ENCODE measurements at regions not wholly inside any gene's neighbourhood (a gene's known extent, or its start where the extent isn't known, plus 50 kb on each side); places are given as distances from the start of the nearest gene placed in this dataset.

DNA sequence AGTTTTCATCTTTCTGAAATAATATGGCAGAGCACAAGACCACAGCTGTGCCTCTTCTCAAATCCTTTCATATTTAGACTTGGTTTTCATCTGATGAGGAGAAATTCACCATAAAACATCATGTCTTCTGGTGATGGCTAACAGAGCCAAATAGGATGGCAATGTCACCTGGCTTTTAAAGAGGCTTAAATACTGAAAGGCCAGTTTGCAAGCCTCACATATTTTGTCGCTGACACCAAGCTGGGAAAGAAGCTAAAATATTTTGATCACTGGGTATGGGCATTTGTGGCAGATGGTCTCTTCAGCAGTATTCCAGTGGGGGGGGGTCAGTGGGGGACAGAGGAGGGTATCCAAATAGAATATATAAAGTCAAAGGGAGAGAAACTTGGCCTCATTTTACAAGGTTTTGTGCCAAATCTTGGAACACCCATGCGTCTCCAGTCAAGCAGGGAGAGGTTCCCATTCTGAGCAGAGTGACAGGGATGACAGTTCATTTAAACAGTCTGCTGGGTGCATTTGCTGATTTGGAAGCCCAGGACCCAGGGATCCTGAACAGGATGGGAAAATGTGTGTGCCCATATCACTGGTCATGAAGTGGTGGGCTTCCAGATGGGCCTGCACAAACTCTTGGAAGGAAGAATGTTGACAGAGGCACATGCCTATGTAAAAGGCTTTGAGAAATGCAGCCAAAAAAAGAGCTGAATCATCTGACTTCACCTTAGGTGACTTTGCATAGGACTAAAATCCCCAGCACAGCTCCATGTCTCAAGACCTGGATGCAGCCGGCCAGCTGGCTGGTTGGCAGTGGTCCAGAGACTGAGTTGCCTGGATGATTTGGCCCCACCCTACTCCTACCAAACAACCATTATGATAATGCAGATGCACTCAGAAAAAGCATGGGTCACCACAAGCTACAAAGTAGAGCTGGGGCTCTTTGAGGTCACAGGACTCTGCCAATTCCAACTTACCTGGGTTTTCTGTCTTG is 484.4 kb upstream of the NR3C2 start:
- ChIA-PET POLR2A (no interaction called here), CTCF (no interaction called here)
- Histone ChIP-seq H3K27me3 (replicated peaks; ENCODE audit: control insufficient read depth, insufficient read depth, low read length) (no peaks in the 10 kb centered on the region), H3K9me3 (no peaks in the 10 kb centered on the region), H3K4me1 (no peaks in the 10 kb centered on the region), H3K36me3 (ENCODE audit: control insufficient read depth, insufficient read depth, low read length) (no peaks in the 10 kb centered on the region), H3K4me3 (ENCODE audit: low read depth, low read length) (no peak overlapping the region)
- intact Hi-C loops (cut with micrococcal nuclease; ENCODE audit: unreplicated experiment) = no loop called here
- no peaks in the 10 kb centered on the region for H3K4me1 Mint-ChIP-seq (ENCODE audit: low read depth, unreplicated experiment)
- no peak overlapping the region for H3K27ac Mint-ChIP-seq (ENCODE audit: unreplicated experiment)
- H3K36me3 Mint-ChIP-seq (ENCODE audit: insufficient read depth, unreplicated experiment) = no peaks in the 10 kb centered on the region
- H3K27me3 Mint-ChIP-seq (ENCODE audit: insufficient read depth, unreplicated experiment) = peaks cover 7% of the 10 kb centered on the region
- no peak for DNase-seq
- TF ChIP-seq, protein P1, sequence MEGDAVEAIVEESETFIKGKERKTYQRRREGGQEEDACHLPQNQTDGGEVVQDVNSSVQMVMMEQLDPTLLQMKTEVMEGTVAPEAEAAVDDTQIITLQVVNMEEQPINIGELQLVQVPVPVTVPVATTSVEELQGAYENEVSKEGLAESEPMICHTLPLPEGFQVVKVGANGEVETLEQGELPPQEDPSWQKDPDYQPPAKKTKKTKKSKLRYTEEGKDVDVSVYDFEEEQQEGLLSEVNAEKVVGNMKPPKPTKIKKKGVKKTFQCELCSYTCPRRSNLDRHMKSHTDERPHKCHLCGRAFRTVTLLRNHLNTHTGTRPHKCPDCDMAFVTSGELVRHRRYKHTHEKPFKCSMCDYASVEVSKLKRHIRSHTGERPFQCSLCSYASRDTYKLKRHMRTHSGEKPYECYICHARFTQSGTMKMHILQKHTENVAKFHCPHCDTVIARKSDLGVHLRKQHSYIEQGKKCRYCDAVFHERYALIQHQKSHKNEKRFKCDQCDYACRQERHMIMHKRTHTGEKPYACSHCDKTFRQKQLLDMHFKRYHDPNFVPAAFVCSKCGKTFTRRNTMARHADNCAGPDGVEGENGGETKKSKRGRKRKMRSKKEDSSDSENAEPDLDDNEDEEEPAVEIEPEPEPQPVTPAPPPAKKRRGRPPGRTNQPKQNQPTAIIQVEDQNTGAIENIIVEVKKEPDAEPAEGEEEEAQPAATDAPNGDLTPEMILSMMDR (IDR thresholded peaks at IDR 0.05; ENCODE audit: insufficient read depth in 1 of 2, low read depth in 1 of 2, low read length in 1 of 2, severe bottlenecking in 1 of 2, unreplicated experiment in 1 of 2) = no peak
- no TSS peak for BruUV-seq (replicated peaks)
- H3K4me3 Mint-ChIP-seq (ENCODE audit: unreplicated experiment) = no peak overlapping the region
- peaks cover 22% of the 10 kb centered on the region for H3K9me3 Mint-ChIP-seq (ENCODE audit: unreplicated experiment)

DNA sequence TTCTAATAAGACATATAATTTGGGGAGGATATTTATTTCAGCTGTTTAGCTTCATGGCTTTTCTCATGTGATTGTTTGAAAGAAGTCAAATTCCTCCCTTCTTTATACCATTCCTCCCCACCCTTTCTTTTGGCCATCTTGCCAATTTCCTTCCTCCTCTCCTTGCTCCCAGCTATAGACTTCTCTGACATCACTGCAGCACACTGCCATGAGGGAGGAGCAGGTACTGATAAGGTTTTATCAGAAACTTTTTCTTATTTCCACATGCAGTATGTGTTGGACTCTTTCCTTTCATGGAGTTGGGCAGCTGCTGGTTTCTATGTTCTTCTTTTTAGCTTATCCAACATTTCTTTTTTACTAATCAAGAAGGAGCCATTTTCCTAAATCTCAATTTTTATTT is 481.7 kb upstream of the NR3C2 start:
- Mint-ChIP-seq H3K36me3 (ENCODE audit: insufficient read depth, unreplicated experiment) (no peaks in the 10 kb centered on the region), H3K4me1 (ENCODE audit: low read depth, unreplicated experiment) (no peaks in the 10 kb centered on the region), H3K4me3 (ENCODE audit: unreplicated experiment) (no peak overlapping the region), H3K27me3 (ENCODE audit: insufficient read depth, unreplicated experiment) (peaks cover 3% of the 10 kb centered on the region), H3K27ac (ENCODE audit: unreplicated experiment) (no peak overlapping the region), H3K9me3 (ENCODE audit: unreplicated experiment) (no peaks in the 10 kb centered on the region)
- BruUV-seq (replicated peaks) = no TSS peak
- no peak overlapping the region for H3K4me3 ChIP-seq (ENCODE audit: low read depth, low read length)
- DNase-seq = no peak
- H3K4me1 ChIP-seq = no peaks in the 10 kb centered on the region
- H3K27me3 ChIP-seq (replicated peaks; ENCODE audit: control insufficient read depth, insufficient read depth, low read length) = no peaks in the 10 kb centered on the region
- TF ChIP-seq, protein P1 (IDR thresholded peaks at IDR 0.05; ENCODE audit: insufficient read depth in 1 of 2, low read depth in 1 of 2, low read length in 1 of 2, severe bottlenecking in 1 of 2, unreplicated experiment in 1 of 2) = no peak
- H3K9me3 ChIP-seq = no peaks in the 10 kb centered on the region
- no peaks in the 10 kb centered on the region for H3K36me3 ChIP-seq (ENCODE audit: control insufficient read depth, insufficient read depth, low read length)
- intact Hi-C loops (cut with micrococcal nuclease; ENCODE audit: unreplicated experiment) = no loop called here
- CTCF ChIA-PET = no interaction called here
- POLR2A ChIA-PET = no interaction called here

DNA sequence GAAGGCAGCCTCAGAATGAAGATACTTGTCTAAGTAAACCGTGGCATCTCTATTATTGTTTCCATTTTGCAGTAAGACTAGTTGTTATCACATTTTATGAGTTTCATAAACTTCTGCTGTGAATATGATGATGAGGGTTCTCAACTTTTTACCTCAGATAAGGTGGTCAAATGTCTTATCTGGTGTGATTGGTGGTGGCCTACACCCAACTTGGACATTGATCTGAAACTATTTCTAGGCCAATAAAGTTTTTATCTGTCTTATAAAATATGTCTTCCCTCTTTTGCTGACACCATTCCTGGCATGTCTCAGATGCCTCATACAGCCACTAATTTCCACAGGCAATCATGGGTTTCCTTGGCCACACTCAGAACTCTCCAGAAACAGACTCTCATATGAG is 480.3 kb upstream of the NR3C2 start:
- intact Hi-C loops (cut with micrococcal nuclease; ENCODE audit: unreplicated experiment) = no loop called here
- H3K4me1 Mint-ChIP-seq (ENCODE audit: low read depth, unreplicated experiment) = no peaks in the 10 kb centered on the region
- no peaks in the 10 kb centered on the region for H3K36me3 ChIP-seq (ENCODE audit: control insufficient read depth, insufficient read depth, low read length)
- no TSS peak for BruUV-seq (replicated peaks)
- peaks cover 3% of the 10 kb centered on the region for H3K27me3 Mint-ChIP-seq (ENCODE audit: insufficient read depth, unreplicated experiment)
- H3K27ac Mint-ChIP-seq (ENCODE audit: unreplicated experiment) = no peak overlapping the region
- H3K9me3 ChIP-seq = no peaks in the 10 kb centered on the region
- H3K4me3 Mint-ChIP-seq (ENCODE audit: unreplicated experiment) = no peak overlapping the region
- no peaks in the 10 kb centered on the region for H3K36me3 Mint-ChIP-seq (ENCODE audit: insufficient read depth, unreplicated experiment)
- CTCF ChIA-PET = no interaction called here
- no peaks in the 10 kb centered on the region for H3K9me3 Mint-ChIP-seq (ENCODE audit: unreplicated experiment)
- no peaks in the 10 kb centered on the region for H3K27me3 ChIP-seq (replicated peaks; ENCODE audit: control insufficient read depth, insufficient read depth, low read length)
- H3K4me3 ChIP-seq (ENCODE audit: low read depth, low read length) = no peak overlapping the region
- no peak for DNase-seq
- TF ChIP-seq, protein P1 (IDR thresholded peaks at IDR 0.05; ENCODE audit: insufficient read depth in 1 of 2, low read depth in 1 of 2, low read length in 1 of 2, severe bottlenecking in 1 of 2, unreplicated experiment in 1 of 2) = no peak
- POLR2A ChIA-PET = no interaction called here
- H3K4me1 ChIP-seq = no peaks in the 10 kb centered on the region
